PC-3 (cell line): ENCODE measurements at regions not wholly inside any gene's neighbourhood (a gene's known extent, or its start where the extent isn't known, plus 50 kb on each side); places are given as distances from the start of the nearest gene placed in this dataset.

ENCODE experiments used
- EZH2 ChIP-seq: fragments of 300-600 bp; sonication (generic); IDR thresholded peaks from one replicate; pipeline ENCODE4 v1.6.1; 2017; ENCODE audit warnings: antibody characterized with exemption, mild to moderate bottlenecking, low read length; ENCODE audit not compliant: unreplicated experiment
- EZH2phosphoT487 ChIP-seq: fragments of 300-600 bp; sonication (generic); IDR thresholded peaks from 2 replicates; pipeline ENCODE4 v1.6.1; 2018; ENCODE audit warnings: mild to moderate bottlenecking, antibody characterized with exemption, low read length, borderline replicate concordance
- TF ChIP-seq, protein P1 (sequence below): fragments of 300-600 bp; sonication (generic); conservative IDR thresholded peaks from 2 replicates; pipeline ENCODE4 v1.5.1; 2017; ENCODE audit warnings: antibody characterized with exemption, low read depth, mild to moderate bottlenecking, low read length

DNA sequence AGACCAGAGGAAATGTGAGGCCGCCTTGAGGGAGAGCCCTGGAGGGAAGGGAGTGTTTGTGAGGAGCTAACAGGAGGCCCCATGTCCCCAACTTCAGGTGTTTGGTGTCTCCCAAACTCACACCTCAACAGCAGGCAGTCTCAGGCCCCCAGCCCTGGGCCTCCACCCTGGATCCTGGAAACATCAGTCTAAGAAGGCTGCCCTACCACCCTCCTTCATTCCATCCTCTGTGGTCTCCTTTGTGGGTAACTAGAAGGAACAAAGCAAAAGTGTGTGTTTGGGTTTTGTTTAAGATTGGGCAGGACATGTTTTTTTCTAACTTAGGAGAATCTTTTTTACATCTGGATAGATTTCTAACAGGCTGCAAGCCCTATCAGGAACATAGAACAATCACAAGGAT lies 404.3 kb downstream of the BCL11A start:
- TF ChIP-seq, protein P1, sequence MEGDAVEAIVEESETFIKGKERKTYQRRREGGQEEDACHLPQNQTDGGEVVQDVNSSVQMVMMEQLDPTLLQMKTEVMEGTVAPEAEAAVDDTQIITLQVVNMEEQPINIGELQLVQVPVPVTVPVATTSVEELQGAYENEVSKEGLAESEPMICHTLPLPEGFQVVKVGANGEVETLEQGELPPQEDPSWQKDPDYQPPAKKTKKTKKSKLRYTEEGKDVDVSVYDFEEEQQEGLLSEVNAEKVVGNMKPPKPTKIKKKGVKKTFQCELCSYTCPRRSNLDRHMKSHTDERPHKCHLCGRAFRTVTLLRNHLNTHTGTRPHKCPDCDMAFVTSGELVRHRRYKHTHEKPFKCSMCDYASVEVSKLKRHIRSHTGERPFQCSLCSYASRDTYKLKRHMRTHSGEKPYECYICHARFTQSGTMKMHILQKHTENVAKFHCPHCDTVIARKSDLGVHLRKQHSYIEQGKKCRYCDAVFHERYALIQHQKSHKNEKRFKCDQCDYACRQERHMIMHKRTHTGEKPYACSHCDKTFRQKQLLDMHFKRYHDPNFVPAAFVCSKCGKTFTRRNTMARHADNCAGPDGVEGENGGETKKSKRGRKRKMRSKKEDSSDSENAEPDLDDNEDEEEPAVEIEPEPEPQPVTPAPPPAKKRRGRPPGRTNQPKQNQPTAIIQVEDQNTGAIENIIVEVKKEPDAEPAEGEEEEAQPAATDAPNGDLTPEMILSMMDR = no peak
- TF ChIP-seq EZH2 (no peak), EZH2phosphoT487 (no peak)
